MM.1S (cell line): ENCODE measurements at regions not wholly inside any gene's neighbourhood (a gene's known extent, or its start where the extent isn't known, plus 50 kb on each side); places are given as distances from the start of the nearest gene placed in this dataset.
"Not testable (repeated sequence)": the region's sequence is repeated elsewhere in the genome, so short reads cannot be mapped to it uniquely, and the experiment has no call there.

Source experiments
- DNase-seq: peaks from one replicate; pipeline ENCODE4 v3.0.0-alpha.2; 2015
- H2AFZ ChIP-seq: fragments of 300-600 bp; sonication (generic); 2 replicates; pipeline ENCODE4 v1.6.0; 2016; ENCODE audit warnings: antibody characterized with exemption, low read length
- H3F3A ChIP-seq: fragments of 300-600 bp; sonication (generic); 2 replicates; pipeline ENCODE4 v1.6.1; 2016; ENCODE audit warnings: mild to moderate bottlenecking, antibody characterized with exemption, low read length, moderate library complexity, mixed read lengths; ENCODE audit not compliant: insufficient read depth
- H3K27ac ChIP-seq: fragments of 300-600 bp; sonication (generic); 2 replicates; pipeline ENCODE4 v1.5.1; 2016; ENCODE audit warnings: mild to moderate bottlenecking, low read length
- H3K27me3 ChIP-seq: fragments of 300-600 bp; sonication (generic); replicated peaks from 2 replicates; pipeline ENCODE4 v1.6.0; 2016; ENCODE audit warnings: low read length; ENCODE audit not compliant: insufficient read depth
- H3K36me3 ChIP-seq: fragments of 300-600 bp; sonication (generic); replicated peaks from 2 replicates; pipeline ENCODE4 v1.6.1; 2016; ENCODE audit warnings: mild to moderate bottlenecking, low read length, mixed read lengths; ENCODE audit not compliant: insufficient read depth
- H3K4me1 ChIP-seq: fragments of 300-600 bp; sonication (generic); 2 replicates; pipeline ENCODE4 v1.6.1; 2016; ENCODE audit warnings: low read length, mixed read lengths
- H3K4me2 ChIP-seq: fragments of 300-600 bp; sonication (generic); 2 replicates; pipeline ENCODE4 v1.6.0; 2016; ENCODE audit warnings: low read depth, low read length
- H3K4me3 ChIP-seq: fragments of 300-600 bp; sonication (generic); 2 replicates; pipeline ENCODE4 v1.5.1; 2016; ENCODE audit warnings: low read length, mixed read lengths
- H3K79me2 ChIP-seq: fragments of 300-600 bp; sonication (generic); 2 replicates; pipeline ENCODE4 v1.6.1; 2016; ENCODE audit warnings: mixed run types, low read length, mixed read lengths
- H3K9ac ChIP-seq: fragments of 300-600 bp; sonication (generic); 2 replicates; pipeline ENCODE4 v1.6.1; 2016; ENCODE audit warnings: low read length, mixed read lengths
- H3K9me2 ChIP-seq: fragments of 300-600 bp; sonication (generic); replicated peaks from 2 replicates; pipeline ENCODE4 v1.6.1; 2016; ENCODE audit warnings: mild to moderate bottlenecking, low read length, mixed read lengths; ENCODE audit not compliant: insufficient read depth
- H3K9me3 ChIP-seq: fragments of 300-600 bp; sonication (generic); replicated peaks from 2 replicates; pipeline ENCODE4 v1.6.1; 2016; ENCODE audit warnings: mild to moderate bottlenecking, low read length, mixed read lengths; ENCODE audit not compliant: insufficient read depth
- H4K20me1 ChIP-seq: fragments of 300-600 bp; sonication (generic); 2 replicates; pipeline ENCODE4 v1.6.1; 2016; ENCODE audit warnings: mild to moderate bottlenecking, low read length, moderate library complexity, mixed read lengths; ENCODE audit not compliant: insufficient read depth
- CTCF ChIP-seq: fragments of 300-600 bp; sonication (generic); IDR thresholded peaks from 2 replicates; pipeline ENCODE4 v1.5.1; 2016; ENCODE audit warnings: antibody characterized with exemption, low read length, mixed read lengths
- EZH2 ChIP-seq: fragments of 300-600 bp; sonication (generic); optimal IDR thresholded peaks from 2 replicates; pipeline ENCODE3; 2017; ENCODE audit warnings: low read depth, mild to moderate bottlenecking, antibody characterized with exemption, low read length, mixed read lengths
- EZH2phosphoT487 ChIP-seq: fragments of 300-600 bp; sonication (generic); IDR thresholded peaks from 2 replicates; pipeline ENCODE4 v1.6.1; 2018; ENCODE audit warnings: antibody characterized with exemption, low read length

GRCh38 chr13:22880741-22881720, 299.7 kb upstream of the SGCG start:
- H3K9ac ChIP-seq, result no peak overlapping the region; the same call in 1 of the 2 replicates
- peak overlapping the region; percentile 61; the same call in 1 of the 2 replicates for H3K27ac ChIP-seq
- TF ChIP-seq EZH2phosphoT487 (no peak), CTCF (no peak), EZH2 (no peak)
- no peak overlapping the region for H3K4me3 ChIP-seq
- H3K79me2 ChIP-seq, result no peaks in the 10 kb centered on the region
- peak overlapping the region; percentile 42; the same call in 1 of the 2 replicates for H2AFZ ChIP-seq
- no peaks in the 10 kb centered on the region for H4K20me1 ChIP-seq
- DNase-seq, result no peak
- no peaks in the 10 kb centered on the region for H3K27me3 ChIP-seq
- no peaks in the 10 kb centered on the region for H3K36me3 ChIP-seq
- no peaks in the 10 kb centered on the region for H3K9me2 ChIP-seq
- no peaks in the 10 kb centered on the region for H3K9me3 ChIP-seq
- H3F3A ChIP-seq, result peaks cover 3% of the 10 kb centered on the region; the same call in 1 of the 2 replicates
- 0 out of 2 replicates have a peak, but pooled peaks cover 3% of the 10 kb centered on the region for H3K4me1 ChIP-seq
- H3K4me2 ChIP-seq, result peak overlapping the region; percentile 32; the same call in 1 of the 2 replicates

- H3K27ac ChIP-seq, H3F3A ChIP-seq, H2AFZ ChIP-seq, H3K4me3 ChIP-seq, H3K27me3 ChIP-seq, H3K36me3 ChIP-seq, H3K4me1 ChIP-seq, H4K20me1 ChIP-seq, H3K4me2 ChIP-seq, H3K9me2 ChIP-seq, DNase-seq, H3K9me3 ChIP-seq, H3K79me2 ChIP-seq, H3K9ac ChIP-seq: not testable (repeated sequence)
These were observed 298.8 kb upstream of the SGCG start for GRCh38 chr13:22881721-22882608.

GRCh38 chr13:22883262-22883840, 297.4 kb upstream of the SGCG start:
- Histone ChIP-seq H3K4me2 (peak overlapping the region; percentile 54; the same call in 1 of the 2 replicates), H3K27me3 (no peaks in the 10 kb centered on the region), H3K9me2 (no peaks in the 10 kb centered on the region), H3F3A (peaks cover 3% of the 10 kb centered on the region; the same call in 1 of the 2 replicates), H3K9ac (peak overlapping the region; percentile 50; the same call in 1 of the 2 replicates), H3K79me2 (no peaks in the 10 kb centered on the region), H2AFZ (0 out of 2 replicates have a peak overlapping the region, but pooled peaks have one; percentile 56), H3K36me3 (no peaks in the 10 kb centered on the region), H3K9me3 (no peaks in the 10 kb centered on the region), H3K27ac (peak overlapping the region; percentile 70; the same call in 1 of the 2 replicates), H3K4me1 (0 out of 2 replicates have a peak, but pooled peaks cover 3% of the 10 kb centered on the region), H3K4me3 (no peak overlapping the region), H4K20me1 (no peaks in the 10 kb centered on the region)
- TF ChIP-seq CTCF (no peak), EZH2phosphoT487 (no peak), EZH2 (no peak)
- DNase-seq, result no peak
